GM18505 (cell line): ENCODE measurements at regions not wholly inside any gene's neighbourhood (a gene's known extent, or its start where the extent isn't known, plus 50 kb on each side); places are given as distances from the start of the nearest gene placed in this dataset.
"Not testable (repeated sequence)": the region's sequence is repeated elsewhere in the genome, so short reads cannot be mapped to it uniquely, and the experiment has no call there.

Source experiments
- ATAC-seq: cut with Tn5 transposase; IDR thresholded peaks from one replicate; pipeline ENCODE4 v1.9.1; 2021; ENCODE audit not compliant: unreplicated experiment
- POLR2A ChIP-seq: IDR thresholded peaks from 4 replicates; pipeline ENCODE4 v1.6.1; 2011; ENCODE audit warnings: borderline replicate concordance; ENCODE audit not compliant: insufficient read depth, insufficient read length; ENCODE audit errors: extremely low read depth

GRCh38 chr20:30288346-30288745 is 969.1 kb upstream of the DEFB115 start:
- no peak for TF ChIP-seq POLR2A
- no peak for ATAC-seq

DNA sequence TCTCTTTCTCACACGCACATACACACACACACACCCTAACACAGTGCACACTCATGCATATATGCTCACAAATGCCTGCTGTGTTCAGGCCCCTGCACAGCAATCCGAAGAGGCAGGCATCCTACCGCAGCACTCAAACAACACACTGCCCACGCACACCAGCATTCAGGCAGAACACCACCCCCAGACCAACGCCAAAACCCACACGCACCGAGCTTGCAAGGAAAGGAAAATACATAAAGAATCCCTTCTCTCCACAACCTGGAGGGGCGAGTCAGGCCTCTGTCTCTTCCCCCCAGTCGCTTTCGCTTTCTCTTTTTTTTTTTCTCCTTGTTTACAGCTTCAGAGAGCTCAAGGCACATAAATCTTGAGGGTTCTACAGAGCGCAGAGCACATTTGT is 968.4 kb upstream of the DEFB115 start:
- ATAC-seq: not testable (repeated sequence)

DNA sequence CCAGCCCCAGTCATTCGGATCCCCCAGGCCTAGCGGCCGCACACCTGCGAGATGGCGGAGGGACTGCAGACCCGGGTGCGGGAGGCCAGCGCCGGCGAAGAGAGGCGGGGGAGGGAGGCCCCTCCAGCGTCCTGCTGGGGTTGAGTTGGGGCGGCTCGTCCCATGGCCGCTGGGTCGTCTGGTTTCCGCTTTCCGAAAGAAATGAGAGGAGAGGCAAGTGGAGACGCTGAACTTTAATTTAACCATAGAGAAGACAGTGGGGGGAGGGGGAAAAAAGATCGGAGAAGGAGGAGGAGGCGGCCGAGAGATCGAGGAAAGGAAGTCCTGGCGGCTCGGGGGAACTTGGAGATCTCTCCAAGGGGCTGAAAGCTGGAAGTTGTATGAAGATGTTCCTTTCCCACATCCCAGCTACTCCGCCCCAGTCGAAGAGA is 967.7 kb upstream of the DEFB115 start:
- not testable (repeated sequence) for ATAC-seq

- peak; percentile 52 for ATAC-seq
Measured at GRCh38 chr20:30290361-30291063, 967.0 kb upstream of the DEFB115 start.

DNA sequence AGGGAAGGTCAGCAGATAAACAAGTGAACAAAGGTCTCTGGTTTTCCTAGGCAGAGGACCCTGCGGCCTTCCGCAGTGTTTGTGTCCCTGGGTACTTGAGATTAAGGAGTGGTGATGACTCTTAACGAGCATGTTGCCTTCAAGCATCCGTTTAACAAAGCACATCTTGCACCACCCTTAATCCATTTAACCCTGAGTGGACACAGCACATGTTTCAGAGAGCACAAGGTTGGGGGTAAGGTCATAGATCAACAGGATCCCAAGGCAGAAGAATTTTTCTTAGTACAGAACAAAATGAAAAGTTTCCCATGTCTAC is 966.4 kb upstream of the DEFB115 start:
- not testable (repeated sequence) for ATAC-seq

DNA sequence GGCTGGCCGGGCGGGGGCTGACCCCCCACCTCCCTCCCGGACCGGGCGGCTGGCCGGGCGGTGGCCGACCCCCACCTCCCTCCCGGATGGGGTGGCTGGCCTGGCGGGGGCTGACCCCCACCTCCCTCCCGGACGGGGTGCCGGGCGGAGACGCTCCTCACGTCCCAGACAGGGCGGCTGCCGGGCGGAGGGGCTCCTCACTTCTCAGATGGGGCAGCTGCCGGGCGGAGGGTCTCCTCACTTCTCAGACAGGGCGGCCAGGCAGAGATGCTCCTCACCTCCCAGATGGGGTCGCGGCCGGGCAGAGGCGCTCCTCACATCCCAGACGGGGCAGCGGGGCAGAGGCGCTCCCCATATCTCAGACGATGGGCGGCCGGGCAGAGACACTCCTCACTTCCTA is 965.8 kb upstream of the DEFB115 start:
- ATAC-seq: not testable (repeated sequence)

- ATAC-seq: not testable (repeated sequence)
Measured at GRCh38 chr20:30295396-30295795, 962.1 kb upstream of the DEFB115 start.

DNA sequence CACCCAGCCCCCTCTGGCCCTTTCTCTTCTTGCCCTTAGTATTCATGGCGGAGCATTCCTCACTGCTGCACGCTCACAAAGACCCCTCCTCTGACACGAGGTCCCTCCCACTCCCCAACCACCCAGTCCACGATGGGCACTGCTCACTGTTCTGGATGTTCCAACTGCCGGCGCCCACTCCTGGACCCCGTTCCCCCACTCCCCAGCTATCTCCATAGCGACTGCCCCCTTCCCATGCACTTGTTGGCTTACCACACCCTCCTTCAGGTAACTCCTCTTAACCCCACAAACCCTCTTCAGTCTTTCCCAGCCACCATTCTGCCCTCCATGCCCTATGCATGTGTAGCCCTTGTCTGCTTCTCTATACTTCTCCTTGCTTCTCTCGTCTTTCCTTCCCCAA is 961.5 kb upstream of the DEFB115 start:
- ATAC-seq: not testable (repeated sequence)

GRCh38 chr20:30297878-30298595 is 959.4 kb upstream of the DEFB115 start:
- not testable (repeated sequence) for ATAC-seq

DNA sequence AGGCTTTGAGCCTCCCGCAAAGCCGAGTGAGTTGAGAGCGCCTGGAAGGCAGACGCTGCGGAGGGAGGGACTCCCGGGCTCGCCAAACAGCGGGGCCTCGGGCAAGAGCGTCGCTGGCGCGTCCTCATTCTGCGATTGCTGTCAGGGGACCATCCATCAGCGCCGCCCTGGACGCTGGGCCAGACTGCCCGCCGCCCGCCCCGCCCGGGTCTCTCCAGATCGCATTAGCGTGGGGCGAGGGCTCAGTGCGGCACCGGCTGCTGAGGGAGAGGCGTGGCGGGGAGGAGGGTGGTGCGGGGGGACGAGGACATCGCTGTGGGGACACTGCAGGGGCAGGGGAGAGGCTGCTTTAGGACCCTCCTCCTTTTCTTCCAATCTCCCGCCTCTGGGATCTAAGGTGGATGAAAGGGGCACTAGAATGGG is 957.2 kb upstream of the DEFB115 start:
- ATAC-seq: not testable (repeated sequence)

GRCh38 chr20:30302786-30303185 is 954.7 kb upstream of the DEFB115 start:
- not testable (repeated sequence) for ATAC-seq

DNA sequence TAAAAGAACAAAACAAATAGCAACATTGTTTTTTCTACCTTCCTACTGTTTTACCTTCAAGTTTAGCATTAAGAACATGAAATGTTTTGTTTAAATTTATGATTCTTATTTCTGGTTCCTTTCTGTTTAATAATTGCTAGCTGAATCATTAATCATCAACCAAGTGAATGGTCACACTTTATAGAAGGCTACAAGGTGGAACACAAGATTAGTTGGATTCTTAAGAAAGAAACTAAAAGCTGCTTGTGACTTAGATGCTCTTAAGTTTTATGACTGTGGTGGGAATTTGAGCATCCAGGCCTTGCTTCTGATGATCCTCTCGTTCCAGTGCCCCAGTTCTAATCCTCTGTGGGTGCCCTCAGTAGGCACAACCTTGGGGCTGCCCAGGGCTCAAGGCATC is 947.5 kb upstream of the DEFB115 start:
- not testable (repeated sequence) for ATAC-seq

DNA sequence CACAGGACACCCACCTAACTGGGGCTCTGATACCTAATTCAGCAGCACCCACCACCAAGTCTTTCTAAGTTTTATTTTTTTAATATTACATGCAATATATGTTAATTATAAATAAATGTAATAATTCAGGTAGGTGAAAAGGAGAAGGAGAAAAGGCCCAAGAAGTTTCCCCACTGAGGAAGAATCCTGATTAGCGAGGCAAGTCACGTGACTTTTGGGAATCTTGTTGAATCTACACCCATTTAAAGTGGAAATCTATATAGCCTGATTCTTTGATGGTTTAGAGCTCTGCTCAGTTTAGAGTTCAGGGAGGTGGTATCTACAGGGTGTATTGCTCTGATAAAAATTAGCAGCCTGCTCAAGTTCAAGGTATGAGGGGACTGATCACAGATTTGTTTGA is 947.1 kb upstream of the DEFB115 start:
- ATAC-seq: not testable (repeated sequence)

- not testable (repeated sequence) for ATAC-seq
Measured at GRCh38 chr20:30312220-30312619, 945.2 kb upstream of the DEFB115 start.

DNA sequence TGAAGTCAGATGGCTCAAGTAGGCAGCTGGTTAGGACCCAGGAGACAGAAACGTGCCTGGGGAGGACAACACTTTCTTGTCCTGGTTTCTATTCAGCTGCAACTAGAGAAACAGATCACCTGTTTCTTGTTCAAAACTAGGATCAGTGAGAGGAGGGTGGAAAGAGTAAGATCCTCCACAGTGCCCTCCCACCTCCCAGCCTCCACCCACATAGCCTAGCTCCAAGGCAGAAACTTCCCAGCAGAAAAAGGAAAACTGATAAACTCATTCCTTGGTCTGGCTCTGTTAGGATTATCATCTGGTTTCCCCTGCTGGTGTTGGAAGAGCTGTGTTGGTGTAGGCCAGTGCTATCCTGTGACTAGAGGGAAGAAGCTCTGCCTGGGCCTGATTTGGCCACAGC is 943.8 kb upstream of the DEFB115 start:
- ATAC-seq: not testable (repeated sequence)

- not testable (repeated sequence) for ATAC-seq
Measured at GRCh38 chr20:30316063-30316462, 941.4 kb upstream of the DEFB115 start.

DNA sequence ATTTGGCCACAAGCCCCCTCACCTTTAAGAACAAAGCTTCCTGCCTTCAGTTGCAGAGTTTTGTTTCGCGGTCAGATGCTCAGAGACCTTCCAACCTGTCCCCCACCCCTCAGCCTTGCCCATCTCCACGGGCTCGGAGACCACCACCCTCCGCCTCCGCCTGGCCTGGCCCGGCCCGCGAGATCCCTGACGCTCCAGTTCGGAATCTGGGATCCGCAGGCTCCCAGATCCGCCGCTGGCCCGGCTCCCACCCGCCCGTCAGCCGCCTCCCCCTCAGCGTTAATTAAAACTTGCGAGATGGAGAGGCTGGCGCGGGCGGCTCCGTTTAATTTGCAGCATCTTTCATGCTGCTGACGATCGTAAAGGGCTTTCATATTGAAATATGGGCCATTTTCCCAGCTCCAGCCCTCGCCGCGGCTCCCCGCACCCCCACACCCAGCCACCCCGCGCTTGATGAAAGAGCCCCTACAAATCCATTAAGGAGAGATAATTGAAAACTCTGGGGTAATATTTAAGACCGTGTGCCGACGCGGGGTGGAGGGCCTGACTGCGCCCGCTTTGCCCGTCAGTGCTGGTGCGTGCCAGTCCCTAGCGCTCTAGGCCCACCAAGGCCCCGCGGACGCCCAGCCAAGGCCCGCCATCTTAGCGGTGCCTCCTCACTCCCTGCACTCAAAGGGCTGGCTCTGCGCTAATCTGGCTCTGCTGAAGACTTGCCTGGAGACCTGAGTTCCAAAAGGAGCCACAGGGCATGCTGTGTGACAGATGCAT is 940.7 kb upstream of the DEFB115 start:
- ATAC-seq: not testable (repeated sequence)

DNA sequence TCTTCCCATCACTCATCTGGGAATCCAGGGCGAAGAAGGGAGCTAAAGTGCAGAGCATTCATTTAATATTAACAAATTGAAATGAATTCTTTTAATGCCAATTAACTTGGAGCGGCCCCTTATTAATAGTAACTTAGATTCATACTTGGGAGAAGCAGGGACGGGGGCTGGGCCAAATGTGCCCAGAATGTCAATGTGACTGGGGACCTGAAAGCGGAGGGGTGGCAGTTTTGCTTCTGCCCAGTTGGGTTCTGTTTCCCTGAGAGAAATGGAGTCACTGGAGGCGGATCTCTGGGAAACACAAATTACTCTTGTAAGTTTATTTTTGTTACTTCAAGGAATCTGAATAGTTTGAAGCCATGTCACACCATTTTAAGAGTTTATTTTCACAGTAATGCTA is 923.7 kb upstream of the DEFB115 start:
- not testable (repeated sequence) for ATAC-seq

- not testable (repeated sequence) for ATAC-seq
Measured at GRCh38 chr20:30337556-30337955, 919.9 kb upstream of the DEFB115 start.

GRCh38 chr20:30348932-30349331 is 908.5 kb upstream of the DEFB115 start:
- ATAC-seq: not testable (repeated sequence)

DNA sequence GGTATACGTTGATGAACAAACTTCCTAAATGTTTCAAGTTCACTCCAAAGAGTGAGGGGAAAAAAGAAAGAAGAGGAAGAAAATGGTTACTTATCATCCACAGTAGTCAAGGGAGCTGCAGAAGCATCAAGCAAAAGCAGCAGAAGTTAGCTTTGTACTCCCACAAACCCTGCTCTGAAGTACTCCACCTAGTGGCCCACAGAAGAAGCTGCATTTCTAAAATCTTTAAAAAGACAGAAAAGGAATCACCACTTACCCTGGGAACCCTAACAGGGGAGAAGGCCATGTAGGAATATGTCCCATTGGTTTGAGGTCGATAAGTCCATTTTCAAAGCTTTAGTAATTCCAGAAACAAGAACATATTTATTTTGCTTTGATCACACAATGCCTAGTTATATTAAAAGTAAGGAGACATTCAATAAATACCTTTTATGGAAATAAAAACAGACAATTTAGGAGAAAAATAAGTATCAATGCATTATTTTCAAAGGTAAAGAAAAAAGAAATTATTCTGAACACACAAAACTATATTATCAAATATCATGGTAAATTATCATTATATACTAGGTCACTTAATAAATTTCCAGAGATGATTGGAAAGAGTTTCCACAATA is 900.5 kb upstream of the DEFB115 start:
- not testable (repeated sequence) for ATAC-seq
